Superior temporal gyrus (tissue), 1 donor: ENCODE measurements at regions not wholly inside any gene's neighbourhood (a gene's known extent, or its start where the extent isn't known, plus 50 kb on each side); places are given as distances from the start of the nearest gene placed in this dataset.
"Not testable (repeated sequence)": the region's sequence is repeated elsewhere in the genome, so short reads cannot be mapped to it uniquely, and the experiment has no call there.

ENCODE experiments used
- DNase-seq: peaks from one replicate; pipeline ENCODE4 v3.0.0-alpha.2; 2016; ENCODE audit errors: extremely low spot score

- no peak for DNase-seq
Measured at GRCh38 chr18:29383311-29384273, 1206.7 kb upstream of the CDH2 start.

- no peak for DNase-seq
Measured at GRCh38 chr18:29378651-29379136, 1201.8 kb upstream of the CDH2 start.

- no peak for DNase-seq
Measured at GRCh38 chr18:29377346-29377745, 1200.4 kb upstream of the CDH2 start.

GRCh38 chr18:29373000-29373399, 1196.1 kb upstream of the CDH2 start:
- no peak for DNase-seq

GRCh38 chr18:29361843-29362242, 1184.9 kb upstream of the CDH2 start:
- DNase-seq: no peak

- DNase-seq: not testable (repeated sequence)
Measured at GRCh38 chr18:29360659-29361058, 1183.7 kb upstream of the CDH2 start.

GRCh38 chr18:29359222-29359621, 1182.3 kb upstream of the CDH2 start:
- not testable (repeated sequence) for DNase-seq

- no peak for DNase-seq
Measured at GRCh38 chr18:29351171-29351570, 1174.2 kb upstream of the CDH2 start.

- no peak for DNase-seq
Measured at GRCh38 chr18:29328932-29329331, 1152.0 kb upstream of the CDH2 start.

- no peak for DNase-seq
Measured at GRCh38 chr18:29326214-29326613, 1149.3 kb upstream of the CDH2 start.

GRCh38 chr18:29321561-29321960, 1144.6 kb upstream of the CDH2 start:
- DNase-seq: no peak

- DNase-seq: no peak
Measured at GRCh38 chr18:29313312-29313711, 1136.4 kb upstream of the CDH2 start.

GRCh38 chr18:29311580-29311979, 1134.7 kb upstream of the CDH2 start:
- no peak for DNase-seq

- no peak for DNase-seq
Measured at GRCh38 chr18:29309366-29309765, 1132.4 kb upstream of the CDH2 start.

GRCh38 chr18:29307982-29308381, 1131.1 kb upstream of the CDH2 start:
- DNase-seq: no peak

GRCh38 chr18:29307231-29307630, 1130.3 kb upstream of the CDH2 start:
- no peak for DNase-seq

- DNase-seq: no peak
Measured at GRCh38 chr18:29305516-29305915, 1128.6 kb upstream of the CDH2 start.

GRCh38 chr18:29301048-29301447, 1124.1 kb upstream of the CDH2 start:
- no peak for DNase-seq

GRCh38 chr18:29285471-29285870, 1108.5 kb upstream of the CDH2 start:
- no peak for DNase-seq

GRCh38 chr18:29271501-29271900, 1094.6 kb upstream of the CDH2 start:
- DNase-seq: no peak

- DNase-seq: no peak
Measured at GRCh38 chr18:29259838-29260237, 1082.9 kb upstream of the CDH2 start.

- DNase-seq: no peak
Measured at GRCh38 chr18:29254123-29254522, 1077.2 kb upstream of the CDH2 start.

- DNase-seq: no peak
Measured at GRCh38 chr18:29251681-29252080, 1074.8 kb upstream of the CDH2 start.
